ENCODE measurements at regions not wholly inside any gene's neighbourhood (a gene's known extent, or its start where the extent isn't known, plus 50 kb on each side); places are given as distances from the start of the nearest gene placed in this dataset.

GRCh38 chr12:29957835-29958234 is 174.1 kb upstream of the TMTC1 start:
- TF ChIP-seq CTCF (IDR thresholded peaks at IDR 0.05) (no peak), POLR2A (IDR thresholded peaks at IDR 0.05) (no peak), EP300 (IDR thresholded peaks at IDR 0.05) (no peak)

Data from suprapubic skin (tissue), 3 donors.